Neural cell (in vitro differentiated cells): ENCODE measurements at regions not wholly inside any gene's neighbourhood (a gene's known extent, or its start where the extent isn't known, plus 50 kb on each side); places are given as distances from the start of the nearest gene placed in this dataset.

Experiments
- EP300 ChIP-seq: fragments of 450-650 bp; conservative IDR thresholded peaks from 2 replicates; pipeline ENCODE4 v1.6.1; 2014; ENCODE audit warnings: antibody characterized with exemption, mild to moderate bottlenecking, moderate library complexity; ENCODE audit not compliant: poor library complexity, severe bottlenecking
- EZH2 ChIP-seq: fragments of 200-600, 300-800 bp; shearing (Covaris generic), sonication (generic); IDR thresholded peaks from 2 replicates; pipeline ENCODE4 v1.6.1; 2014; ENCODE audit warnings: antibody characterized with exemption, low read length, borderline replicate concordance, mild to moderate bottlenecking; ENCODE audit not compliant: insufficient read depth, poor library complexity, severe bottlenecking
- MXI1 ChIP-seq: fragments of 450-650 bp; conservative IDR thresholded peaks from 2 replicates; pipeline ENCODE4 v1.6.1; 2014; ENCODE audit warnings: antibody characterized with exemption, mild to moderate bottlenecking; ENCODE audit not compliant: poor library complexity, severe bottlenecking
- POLR2AphosphoS5 ChIP-seq: IDR thresholded peaks from 2 replicates; pipeline ENCODE4 v1.6.1; 2012
- RAD21 ChIP-seq: fragments of 450-650 bp; conservative IDR thresholded peaks from 2 replicates; pipeline ENCODE4 v1.6.1; 2014; ENCODE audit warnings: antibody characterized with exemption, mild to moderate bottlenecking, moderate library complexity
- TAF1 ChIP-seq: IDR thresholded peaks from 2 replicates; pipeline ENCODE4 v1.6.1; 2012; ENCODE audit warnings: low read depth
- TF ChIP-seq, protein P1 (sequence below): fragments of 450-650 bp; IDR thresholded peaks from 2 replicates; pipeline ENCODE4 v1.5.1; 2014; ENCODE audit warnings: antibody characterized with exemption, mild to moderate bottlenecking, moderate library complexity; ENCODE audit not compliant: poor library complexity, severe bottlenecking
- TF ChIP-seq, protein P2 (sequence below): IDR thresholded peaks from 2 replicates; pipeline ENCODE4 v1.6.1; 2012; ENCODE audit warnings: borderline replicate concordance

DNA sequence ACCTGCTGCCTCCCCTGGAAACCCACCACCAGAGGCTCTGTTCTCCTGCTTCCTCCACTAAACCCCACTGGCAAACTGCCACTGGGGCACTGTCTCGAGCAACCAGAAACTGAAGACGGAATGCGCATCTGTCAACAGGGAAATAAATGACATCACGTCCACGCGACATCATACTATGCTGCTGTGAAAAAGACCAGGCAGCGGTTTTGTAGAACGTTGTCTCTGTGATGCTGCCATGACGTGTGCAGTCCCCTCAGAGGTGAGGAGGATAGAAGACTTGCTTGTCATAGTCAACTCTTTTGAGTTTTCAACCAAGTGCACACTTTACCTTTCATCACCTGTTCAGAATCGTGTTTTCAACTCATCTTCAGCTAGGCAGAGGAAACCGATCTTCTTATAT is 203.0 kb upstream of the IGF1R start:
- TF ChIP-seq, protein P1, sequence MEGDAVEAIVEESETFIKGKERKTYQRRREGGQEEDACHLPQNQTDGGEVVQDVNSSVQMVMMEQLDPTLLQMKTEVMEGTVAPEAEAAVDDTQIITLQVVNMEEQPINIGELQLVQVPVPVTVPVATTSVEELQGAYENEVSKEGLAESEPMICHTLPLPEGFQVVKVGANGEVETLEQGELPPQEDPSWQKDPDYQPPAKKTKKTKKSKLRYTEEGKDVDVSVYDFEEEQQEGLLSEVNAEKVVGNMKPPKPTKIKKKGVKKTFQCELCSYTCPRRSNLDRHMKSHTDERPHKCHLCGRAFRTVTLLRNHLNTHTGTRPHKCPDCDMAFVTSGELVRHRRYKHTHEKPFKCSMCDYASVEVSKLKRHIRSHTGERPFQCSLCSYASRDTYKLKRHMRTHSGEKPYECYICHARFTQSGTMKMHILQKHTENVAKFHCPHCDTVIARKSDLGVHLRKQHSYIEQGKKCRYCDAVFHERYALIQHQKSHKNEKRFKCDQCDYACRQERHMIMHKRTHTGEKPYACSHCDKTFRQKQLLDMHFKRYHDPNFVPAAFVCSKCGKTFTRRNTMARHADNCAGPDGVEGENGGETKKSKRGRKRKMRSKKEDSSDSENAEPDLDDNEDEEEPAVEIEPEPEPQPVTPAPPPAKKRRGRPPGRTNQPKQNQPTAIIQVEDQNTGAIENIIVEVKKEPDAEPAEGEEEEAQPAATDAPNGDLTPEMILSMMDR, result no peak
- no peak for TF ChIP-seq POLR2AphosphoS5
- no peak for TF ChIP-seq RAD21
- TF ChIP-seq EZH2, result no peak
- no peak for TF ChIP-seq TAF1
- TF ChIP-seq, protein P2, sequence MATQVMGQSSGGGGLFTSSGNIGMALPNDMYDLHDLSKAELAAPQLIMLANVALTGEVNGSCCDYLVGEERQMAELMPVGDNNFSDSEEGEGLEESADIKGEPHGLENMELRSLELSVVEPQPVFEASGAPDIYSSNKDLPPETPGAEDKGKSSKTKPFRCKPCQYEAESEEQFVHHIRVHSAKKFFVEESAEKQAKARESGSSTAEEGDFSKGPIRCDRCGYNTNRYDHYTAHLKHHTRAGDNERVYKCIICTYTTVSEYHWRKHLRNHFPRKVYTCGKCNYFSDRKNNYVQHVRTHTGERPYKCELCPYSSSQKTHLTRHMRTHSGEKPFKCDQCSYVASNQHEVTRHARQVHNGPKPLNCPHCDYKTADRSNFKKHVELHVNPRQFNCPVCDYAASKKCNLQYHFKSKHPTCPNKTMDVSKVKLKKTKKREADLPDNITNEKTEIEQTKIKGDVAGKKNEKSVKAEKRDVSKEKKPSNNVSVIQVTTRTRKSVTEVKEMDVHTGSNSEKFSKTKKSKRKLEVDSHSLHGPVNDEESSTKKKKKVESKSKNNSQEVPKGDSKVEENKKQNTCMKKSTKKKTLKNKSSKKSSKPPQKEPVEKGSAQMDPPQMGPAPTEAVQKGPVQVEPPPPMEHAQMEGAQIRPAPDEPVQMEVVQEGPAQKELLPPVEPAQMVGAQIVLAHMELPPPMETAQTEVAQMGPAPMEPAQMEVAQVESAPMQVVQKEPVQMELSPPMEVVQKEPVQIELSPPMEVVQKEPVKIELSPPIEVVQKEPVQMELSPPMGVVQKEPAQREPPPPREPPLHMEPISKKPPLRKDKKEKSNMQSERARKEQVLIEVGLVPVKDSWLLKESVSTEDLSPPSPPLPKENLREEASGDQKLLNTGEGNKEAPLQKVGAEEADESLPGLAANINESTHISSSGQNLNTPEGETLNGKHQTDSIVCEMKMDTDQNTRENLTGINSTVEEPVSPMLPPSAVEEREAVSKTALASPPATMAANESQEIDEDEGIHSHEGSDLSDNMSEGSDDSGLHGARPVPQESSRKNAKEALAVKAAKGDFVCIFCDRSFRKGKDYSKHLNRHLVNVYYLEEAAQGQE, result no peak
- TF ChIP-seq EP300, result no peak
- no peak for TF ChIP-seq MXI1
